ENCODE measurements at regions not wholly inside any gene's neighbourhood (a gene's known extent, or its start where the extent isn't known, plus 50 kb on each side); places are given as distances from the start of the nearest gene placed in this dataset.

DNA sequence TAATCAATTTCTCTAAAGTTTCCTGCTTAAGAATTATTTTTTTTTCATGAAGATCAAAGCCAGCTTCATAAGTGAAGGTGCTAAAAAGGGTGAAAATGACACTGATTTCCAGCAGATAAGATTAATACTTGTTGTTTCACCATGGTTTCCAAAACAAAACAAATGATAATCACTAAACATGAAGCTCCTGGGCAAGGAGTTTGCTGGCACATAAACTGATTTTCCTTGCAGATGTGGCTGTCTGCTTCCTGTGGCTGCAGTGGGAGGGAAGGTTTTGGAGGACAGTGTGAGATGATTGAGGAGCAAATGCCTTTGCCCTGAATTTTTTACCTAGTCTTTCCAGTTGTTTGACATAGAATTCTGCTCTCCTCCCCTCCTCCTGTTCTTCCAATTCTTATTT, 228.8 kb downstream of the DIPK2A start:
- no peak for ATAC-seq
- Mint-ChIP-seq H3K9me3 (no peaks in the 10 kb centered on the region; the same call in 2 of the 3 replicates), H3K36me3 (ENCODE audit: low read depth) (no peaks in the 10 kb centered on the region), H3K4me3 (no peak overlapping the region), H3K27ac (no peak overlapping the region), H3K27me3 (ENCODE audit: insufficient read depth, low read depth, poor library complexity) (peaks cover 1% of the 10 kb centered on the region), H3K4me1 (no peaks in the 10 kb centered on the region)
- Histone ChIP-seq H3K9me2 (ENCODE audit: insufficient read depth) (peaks cover 9% of the 10 kb centered on the region; the same call in 1 of the 2 replicates), H3K27me3 (ENCODE audit: insufficient read depth) (no peaks in the 10 kb centered on the region), H3K79me2 (replicated peaks; ENCODE audit: insufficient read depth) (no peaks in the 10 kb centered on the region), H3K36me3 (ENCODE audit: insufficient read depth) (no peaks in the 10 kb centered on the region), H3K27ac (ENCODE audit: low read depth) (no peak overlapping the region), H4K20me1 (replicated peaks; ENCODE audit: insufficient read depth) (no peaks in the 10 kb centered on the region), H3F3A (replicated peaks; ENCODE audit: low read depth) (no peaks in the 10 kb centered on the region), H2AFZ (no peak overlapping the region), H3K4me2 (no peak overlapping the region), H3K4me3 (no peak overlapping the region), H3K4me1 (ENCODE audit: insufficient read depth) (no peaks in the 10 kb centered on the region)
- DNase-seq (ENCODE audit: low spot score): no peak
- TF ChIP-seq, protein P1, sequence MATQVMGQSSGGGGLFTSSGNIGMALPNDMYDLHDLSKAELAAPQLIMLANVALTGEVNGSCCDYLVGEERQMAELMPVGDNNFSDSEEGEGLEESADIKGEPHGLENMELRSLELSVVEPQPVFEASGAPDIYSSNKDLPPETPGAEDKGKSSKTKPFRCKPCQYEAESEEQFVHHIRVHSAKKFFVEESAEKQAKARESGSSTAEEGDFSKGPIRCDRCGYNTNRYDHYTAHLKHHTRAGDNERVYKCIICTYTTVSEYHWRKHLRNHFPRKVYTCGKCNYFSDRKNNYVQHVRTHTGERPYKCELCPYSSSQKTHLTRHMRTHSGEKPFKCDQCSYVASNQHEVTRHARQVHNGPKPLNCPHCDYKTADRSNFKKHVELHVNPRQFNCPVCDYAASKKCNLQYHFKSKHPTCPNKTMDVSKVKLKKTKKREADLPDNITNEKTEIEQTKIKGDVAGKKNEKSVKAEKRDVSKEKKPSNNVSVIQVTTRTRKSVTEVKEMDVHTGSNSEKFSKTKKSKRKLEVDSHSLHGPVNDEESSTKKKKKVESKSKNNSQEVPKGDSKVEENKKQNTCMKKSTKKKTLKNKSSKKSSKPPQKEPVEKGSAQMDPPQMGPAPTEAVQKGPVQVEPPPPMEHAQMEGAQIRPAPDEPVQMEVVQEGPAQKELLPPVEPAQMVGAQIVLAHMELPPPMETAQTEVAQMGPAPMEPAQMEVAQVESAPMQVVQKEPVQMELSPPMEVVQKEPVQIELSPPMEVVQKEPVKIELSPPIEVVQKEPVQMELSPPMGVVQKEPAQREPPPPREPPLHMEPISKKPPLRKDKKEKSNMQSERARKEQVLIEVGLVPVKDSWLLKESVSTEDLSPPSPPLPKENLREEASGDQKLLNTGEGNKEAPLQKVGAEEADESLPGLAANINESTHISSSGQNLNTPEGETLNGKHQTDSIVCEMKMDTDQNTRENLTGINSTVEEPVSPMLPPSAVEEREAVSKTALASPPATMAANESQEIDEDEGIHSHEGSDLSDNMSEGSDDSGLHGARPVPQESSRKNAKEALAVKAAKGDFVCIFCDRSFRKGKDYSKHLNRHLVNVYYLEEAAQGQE (IDR thresholded peaks at IDR 0.05; ENCODE audit: unreplicated experiment): no peak
- TF ChIP-seq NANOG (IDR thresholded peaks at IDR 0.05; ENCODE audit: borderline replicate concordance) (no peak), JUNB (IDR thresholded peaks at IDR 0.05; ENCODE audit: unreplicated experiment) (no peak), ZNF114 (CRISPR knock-in tag; IDR thresholded peaks at IDR 0.05) (no peak), ZNF331 (CRISPR knock-in tag; IDR thresholded peaks at IDR 0.05; ENCODE audit: low read depth) (no peak), POLR2AphosphoS5 (IDR thresholded peaks at IDR 0.05; ENCODE audit: low read depth) (no peak), EZH2phosphoT487 (IDR thresholded peaks at IDR 0.05; ENCODE audit: unreplicated experiment) (no peak), EZH2 (IDR thresholded peaks at IDR 0.05; ENCODE audit: low read depth, unreplicated experiment) (no peak), CREB1 (CRISPR knock-in tag; IDR thresholded peaks at IDR 0.05; ENCODE audit: low read depth) (no peak), STAT1 (IDR thresholded peaks at IDR 0.05; ENCODE audit: unreplicated experiment) (no peak)
- TF ChIP-seq, protein P2, sequence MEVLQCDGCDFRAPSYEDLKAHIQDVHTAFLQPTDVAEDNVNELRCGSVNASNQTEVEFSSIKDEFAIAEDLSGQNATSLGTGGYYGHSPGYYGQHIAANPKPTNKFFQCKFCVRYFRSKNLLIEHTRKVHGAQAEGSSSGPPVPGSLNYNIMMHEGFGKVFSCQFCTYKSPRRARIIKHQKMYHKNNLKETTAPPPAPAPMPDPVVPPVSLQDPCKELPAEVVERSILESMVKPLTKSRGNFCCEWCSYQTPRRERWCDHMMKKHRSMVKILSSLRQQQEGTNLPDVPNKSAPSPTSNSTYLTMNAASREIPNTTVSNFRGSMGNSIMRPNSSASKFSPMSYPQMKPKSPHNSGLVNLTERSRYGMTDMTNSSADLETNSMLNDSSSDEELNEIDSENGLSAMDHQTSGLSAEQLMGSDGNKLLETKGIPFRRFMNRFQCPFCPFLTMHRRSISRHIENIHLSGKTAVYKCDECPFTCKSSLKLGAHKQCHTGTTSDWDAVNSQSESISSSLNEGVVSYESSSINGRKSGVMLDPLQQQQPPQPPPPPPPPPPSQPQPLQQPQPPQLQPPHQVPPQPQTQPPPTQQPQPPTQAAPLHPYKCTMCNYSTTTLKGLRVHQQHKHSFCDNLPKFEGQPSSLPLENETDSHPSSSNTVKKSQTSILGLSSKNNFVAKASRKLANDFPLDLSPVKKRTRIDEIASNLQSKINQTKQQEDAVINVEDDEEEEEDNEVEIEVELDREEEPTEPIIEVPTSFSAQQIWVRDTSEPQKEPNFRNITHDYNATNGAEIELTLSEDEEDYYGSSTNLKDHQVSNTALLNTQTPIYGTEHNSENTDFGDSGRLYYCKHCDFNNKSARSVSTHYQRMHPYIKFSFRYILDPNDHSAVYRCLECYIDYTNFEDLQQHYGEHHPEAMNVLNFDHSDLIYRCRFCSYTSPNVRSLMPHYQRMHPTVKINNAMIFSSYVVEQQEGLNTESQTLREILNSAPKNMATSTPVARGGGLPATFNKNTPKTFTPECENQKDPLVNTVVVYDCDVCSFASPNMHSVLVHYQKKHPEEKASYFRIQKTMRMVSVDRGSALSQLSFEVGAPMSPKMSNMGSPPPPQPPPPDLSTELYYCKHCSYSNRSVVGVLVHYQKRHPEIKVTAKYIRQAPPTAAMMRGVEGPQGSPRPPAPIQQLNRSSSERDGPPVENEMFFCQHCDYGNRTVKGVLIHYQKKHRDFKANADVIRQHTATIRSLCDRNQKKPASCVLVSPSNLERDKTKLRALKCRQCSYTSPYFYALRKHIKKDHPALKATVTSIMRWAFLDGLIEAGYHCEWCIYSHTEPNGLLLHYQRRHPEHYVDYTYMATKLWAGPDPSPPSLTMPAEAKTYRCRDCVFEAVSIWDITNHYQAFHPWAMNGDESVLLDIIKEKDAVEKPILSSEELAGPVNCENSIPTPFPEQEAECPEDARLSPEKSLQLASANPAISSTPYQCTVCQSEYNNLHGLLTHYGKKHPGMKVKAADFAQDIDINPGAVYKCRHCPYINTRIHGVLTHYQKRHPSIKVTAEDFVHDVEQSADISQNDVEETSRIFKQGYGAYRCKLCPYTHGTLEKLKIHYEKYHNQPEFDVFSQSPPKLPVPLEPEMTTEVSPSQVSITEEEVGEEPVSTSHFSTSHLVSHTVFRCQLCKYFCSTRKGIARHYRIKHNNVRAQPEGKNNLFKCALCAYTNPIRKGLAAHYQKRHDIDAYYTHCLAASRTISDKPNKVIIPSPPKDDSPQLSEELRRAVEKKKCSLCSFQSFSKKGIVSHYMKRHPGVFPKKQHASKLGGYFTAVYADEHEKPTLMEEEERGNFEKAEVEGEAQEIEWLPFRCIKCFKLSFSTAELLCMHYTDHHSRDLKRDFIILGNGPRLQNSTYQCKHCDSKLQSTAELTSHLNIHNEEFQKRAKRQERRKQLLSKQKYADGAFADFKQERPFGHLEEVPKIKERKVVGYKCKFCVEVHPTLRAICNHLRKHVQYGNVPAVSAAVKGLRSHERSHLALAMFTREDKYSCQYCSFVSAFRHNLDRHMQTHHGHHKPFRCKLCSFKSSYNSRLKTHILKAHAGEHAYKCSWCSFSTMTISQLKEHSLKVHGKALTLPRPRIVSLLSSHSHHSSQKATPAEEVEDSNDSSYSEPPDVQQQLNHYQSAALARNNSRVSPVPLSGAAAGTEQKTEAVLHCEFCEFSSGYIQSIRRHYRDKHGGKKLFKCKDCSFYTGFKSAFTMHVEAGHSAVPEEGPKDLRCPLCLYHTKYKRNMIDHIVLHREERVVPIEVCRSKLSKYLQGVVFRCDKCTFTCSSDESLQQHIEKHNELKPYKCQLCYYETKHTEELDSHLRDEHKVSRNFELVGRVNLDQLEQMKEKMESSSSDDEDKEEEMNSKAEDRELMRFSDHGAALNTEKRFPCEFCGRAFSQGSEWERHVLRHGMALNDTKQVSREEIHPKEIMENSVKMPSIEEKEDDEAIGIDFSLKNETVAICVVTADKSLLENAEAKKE (CRISPR knock-in tag; IDR thresholded peaks at IDR 0.05): no peak
- TF ChIP-seq, protein P3, sequence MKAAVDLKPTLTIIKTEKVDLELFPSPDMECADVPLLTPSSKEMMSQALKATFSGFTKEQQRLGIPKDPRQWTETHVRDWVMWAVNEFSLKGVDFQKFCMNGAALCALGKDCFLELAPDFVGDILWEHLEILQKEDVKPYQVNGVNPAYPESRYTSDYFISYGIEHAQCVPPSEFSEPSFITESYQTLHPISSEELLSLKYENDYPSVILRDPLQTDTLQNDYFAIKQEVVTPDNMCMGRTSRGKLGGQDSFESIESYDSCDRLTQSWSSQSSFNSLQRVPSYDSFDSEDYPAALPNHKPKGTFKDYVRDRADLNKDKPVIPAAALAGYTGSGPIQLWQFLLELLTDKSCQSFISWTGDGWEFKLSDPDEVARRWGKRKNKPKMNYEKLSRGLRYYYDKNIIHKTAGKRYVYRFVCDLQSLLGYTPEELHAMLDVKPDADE (IDR thresholded peaks at IDR 0.05): no peak
- TF ChIP-seq, protein P4, sequence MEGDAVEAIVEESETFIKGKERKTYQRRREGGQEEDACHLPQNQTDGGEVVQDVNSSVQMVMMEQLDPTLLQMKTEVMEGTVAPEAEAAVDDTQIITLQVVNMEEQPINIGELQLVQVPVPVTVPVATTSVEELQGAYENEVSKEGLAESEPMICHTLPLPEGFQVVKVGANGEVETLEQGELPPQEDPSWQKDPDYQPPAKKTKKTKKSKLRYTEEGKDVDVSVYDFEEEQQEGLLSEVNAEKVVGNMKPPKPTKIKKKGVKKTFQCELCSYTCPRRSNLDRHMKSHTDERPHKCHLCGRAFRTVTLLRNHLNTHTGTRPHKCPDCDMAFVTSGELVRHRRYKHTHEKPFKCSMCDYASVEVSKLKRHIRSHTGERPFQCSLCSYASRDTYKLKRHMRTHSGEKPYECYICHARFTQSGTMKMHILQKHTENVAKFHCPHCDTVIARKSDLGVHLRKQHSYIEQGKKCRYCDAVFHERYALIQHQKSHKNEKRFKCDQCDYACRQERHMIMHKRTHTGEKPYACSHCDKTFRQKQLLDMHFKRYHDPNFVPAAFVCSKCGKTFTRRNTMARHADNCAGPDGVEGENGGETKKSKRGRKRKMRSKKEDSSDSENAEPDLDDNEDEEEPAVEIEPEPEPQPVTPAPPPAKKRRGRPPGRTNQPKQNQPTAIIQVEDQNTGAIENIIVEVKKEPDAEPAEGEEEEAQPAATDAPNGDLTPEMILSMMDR (conservative IDR thresholded peaks at IDR 0.05; ENCODE audit: low read depth in 2 of 2): no peak
